ENCODE measurements at regions not wholly inside any gene's neighbourhood (a gene's known extent, or its start where the extent isn't known, plus 50 kb on each side); places are given as distances from the start of the nearest gene placed in this dataset.

DNA sequence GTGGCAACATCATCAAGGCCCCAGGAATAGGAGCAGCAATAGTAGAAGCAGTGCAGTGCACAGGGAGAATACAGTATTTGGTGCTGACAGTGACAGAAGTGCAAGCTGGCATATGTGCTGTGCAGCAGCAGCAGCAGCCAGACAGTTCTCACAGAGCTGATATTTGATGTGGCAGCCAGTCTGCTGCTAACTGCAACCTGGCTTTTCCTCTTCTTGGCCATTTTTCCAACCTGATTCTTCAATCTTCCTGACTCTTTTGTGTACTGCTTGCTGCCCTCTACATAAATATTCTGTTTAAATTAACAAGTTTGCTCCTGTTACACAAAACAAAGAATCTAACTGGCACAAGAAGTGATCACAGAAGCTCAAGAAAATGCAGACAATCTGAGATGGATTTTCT lies 102.0 kb downstream of the CASP12 start:
- TF ChIP-seq POLR2AphosphoS5 (IDR thresholded peaks at IDR 0.05; ENCODE audit: low read depth, low read length) (no peak), POLR2A (IDR thresholded peaks at IDR 0.05; ENCODE audit: low read depth, low read length) (no peak)

All from GM12891 (cell line).